ENCODE measurements at regions not wholly inside any gene's neighbourhood (a gene's known extent, or its start where the extent isn't known, plus 50 kb on each side); places are given as distances from the start of the nearest gene placed in this dataset.

DNA sequence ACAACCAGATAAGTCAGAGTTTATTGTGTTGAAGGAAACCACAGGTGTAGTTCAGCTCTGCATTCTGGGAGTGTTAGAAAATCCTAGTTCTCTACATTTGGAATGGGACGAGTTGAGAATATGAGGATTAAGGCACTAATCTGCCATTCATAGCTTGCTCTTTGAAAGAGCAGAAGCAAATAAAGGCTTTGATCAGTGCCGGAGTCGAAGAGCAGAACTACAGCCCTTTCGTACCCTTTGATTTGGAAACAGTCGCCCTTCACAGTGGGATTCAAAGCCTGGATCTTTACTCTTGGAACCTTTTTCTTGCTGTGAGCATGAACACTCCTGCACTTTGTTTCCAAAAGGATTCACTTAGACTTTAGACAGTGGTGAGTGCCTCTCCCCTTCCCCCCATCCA, 523.9 kb upstream of the POU3F2 start:
- TF ChIP-seq ZSCAN29 (IDR thresholded peaks at IDR 0.05) (no peak), YY1 (IDR thresholded peaks at IDR 0.05; ENCODE audit: low read depth, low read length) (no peak), BCL11A (IDR thresholded peaks at IDR 0.05; ENCODE audit: low read depth, low read length) (no peak), POLR2A (IDR thresholded peaks at IDR 0.05; ENCODE audit: low read depth, low read length) (no peak), SIN3A (IDR thresholded peaks at IDR 0.05; ENCODE audit: low read depth, low read length) (no peak), DPF2 (IDR thresholded peaks at IDR 0.05) (no peak), IRF4 (IDR thresholded peaks at IDR 0.05; ENCODE audit: low read depth, low read length) (no peak), MXI1 (IDR thresholded peaks at IDR 0.05; ENCODE audit: low read depth, low read length) (no peak), PML (IDR thresholded peaks at IDR 0.05; ENCODE audit: low read length) (no peak), EZH2 (IDR thresholded peaks at IDR 0.05; ENCODE audit: borderline replicate concordance, control insufficient read depth, low read depth, low read length) (no peak), POLR2AphosphoS5 (IDR thresholded peaks at IDR 0.05; ENCODE audit: low read length) (no peak)
- TF ChIP-seq, protein P1, sequence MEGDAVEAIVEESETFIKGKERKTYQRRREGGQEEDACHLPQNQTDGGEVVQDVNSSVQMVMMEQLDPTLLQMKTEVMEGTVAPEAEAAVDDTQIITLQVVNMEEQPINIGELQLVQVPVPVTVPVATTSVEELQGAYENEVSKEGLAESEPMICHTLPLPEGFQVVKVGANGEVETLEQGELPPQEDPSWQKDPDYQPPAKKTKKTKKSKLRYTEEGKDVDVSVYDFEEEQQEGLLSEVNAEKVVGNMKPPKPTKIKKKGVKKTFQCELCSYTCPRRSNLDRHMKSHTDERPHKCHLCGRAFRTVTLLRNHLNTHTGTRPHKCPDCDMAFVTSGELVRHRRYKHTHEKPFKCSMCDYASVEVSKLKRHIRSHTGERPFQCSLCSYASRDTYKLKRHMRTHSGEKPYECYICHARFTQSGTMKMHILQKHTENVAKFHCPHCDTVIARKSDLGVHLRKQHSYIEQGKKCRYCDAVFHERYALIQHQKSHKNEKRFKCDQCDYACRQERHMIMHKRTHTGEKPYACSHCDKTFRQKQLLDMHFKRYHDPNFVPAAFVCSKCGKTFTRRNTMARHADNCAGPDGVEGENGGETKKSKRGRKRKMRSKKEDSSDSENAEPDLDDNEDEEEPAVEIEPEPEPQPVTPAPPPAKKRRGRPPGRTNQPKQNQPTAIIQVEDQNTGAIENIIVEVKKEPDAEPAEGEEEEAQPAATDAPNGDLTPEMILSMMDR (IDR thresholded peaks at IDR 0.05 in 2 of 3, conservative IDR thresholded peaks at IDR 0.05 in 1 of 3; ENCODE audit: control insufficient read depth in 2 of 3, extremely low read depth in 1 of 3, insufficient read depth in 1 of 3, low read depth in 3 of 3, low read length in 3 of 3) = no peak
- TF ChIP-seq, protein P2, sequence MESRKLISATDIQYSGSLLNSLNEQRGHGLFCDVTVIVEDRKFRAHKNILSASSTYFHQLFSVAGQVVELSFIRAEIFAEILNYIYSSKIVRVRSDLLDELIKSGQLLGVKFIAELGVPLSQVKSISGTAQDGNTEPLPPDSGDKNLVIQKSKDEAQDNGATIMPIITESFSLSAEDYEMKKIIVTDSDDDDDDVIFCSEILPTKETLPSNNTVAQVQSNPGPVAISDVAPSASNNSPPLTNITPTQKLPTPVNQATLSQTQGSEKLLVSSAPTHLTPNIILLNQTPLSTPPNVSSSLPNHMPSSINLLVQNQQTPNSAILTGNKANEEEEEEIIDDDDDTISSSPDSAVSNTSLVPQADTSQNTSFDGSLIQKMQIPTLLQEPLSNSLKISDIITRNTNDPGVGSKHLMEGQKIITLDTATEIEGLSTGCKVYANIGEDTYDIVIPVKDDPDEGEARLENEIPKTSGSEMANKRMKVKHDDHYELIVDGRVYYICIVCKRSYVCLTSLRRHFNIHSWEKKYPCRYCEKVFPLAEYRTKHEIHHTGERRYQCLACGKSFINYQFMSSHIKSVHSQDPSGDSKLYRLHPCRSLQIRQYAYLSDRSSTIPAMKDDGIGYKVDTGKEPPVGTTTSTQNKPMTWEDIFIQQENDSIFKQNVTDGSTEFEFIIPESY (IDR thresholded peaks at IDR 0.05) = no peak

All from GM12878 (cell line).